Loucy (cell line): ENCODE measurements at regions not wholly inside any gene's neighbourhood (a gene's known extent, or its start where the extent isn't known, plus 50 kb on each side); places are given as distances from the start of the nearest gene placed in this dataset.
"Not testable (repeated sequence)": the region's sequence is repeated elsewhere in the genome, so short reads cannot be mapped to it uniquely, and the experiment has no call there.

ENCODE experiments used
- EZH2phosphoT487 ChIP-seq: fragments of 200-600 bp; IDR thresholded peaks from 2 replicates; pipeline ENCODE4 v1.6.1; 2018; ENCODE audit warnings: antibody characterized with exemption, mild to moderate bottlenecking, moderate library complexity, borderline replicate concordance
- TF ChIP-seq, protein P1 (sequence below): fragments of 200-600 bp; sonication (generic); conservative IDR thresholded peaks from 2 replicates; pipeline ENCODE4 v1.5.1; 2014; ENCODE audit warnings: mild to moderate bottlenecking, antibody characterized with exemption, low read length

DNA sequence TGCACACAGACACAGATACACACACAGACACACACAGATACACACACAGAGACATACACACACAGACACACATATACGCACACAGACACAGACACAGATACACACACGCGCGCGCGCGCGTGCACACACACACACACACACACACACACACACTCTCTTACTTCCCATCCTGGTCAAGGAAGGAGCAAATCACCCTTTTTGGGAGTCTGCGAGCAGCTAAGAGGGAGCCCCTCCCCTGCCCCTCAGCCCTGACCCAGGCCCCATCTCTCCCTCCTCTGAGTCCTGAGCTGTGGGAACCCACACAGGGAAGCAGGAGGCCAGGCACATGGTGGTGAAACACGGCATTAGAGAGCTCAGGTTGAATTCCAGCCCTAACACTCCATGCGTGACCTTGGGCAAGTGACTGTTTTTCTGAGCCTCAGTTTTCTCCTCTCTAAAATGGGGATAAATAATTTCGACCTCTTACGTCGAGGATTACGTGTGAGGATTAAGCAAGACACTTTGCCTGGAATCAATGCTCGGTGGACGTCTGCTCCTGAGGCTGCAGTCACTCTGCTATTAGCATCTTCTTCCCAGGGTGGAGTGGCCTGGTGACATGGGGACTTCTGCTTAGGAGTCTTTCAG is 191.5 kb downstream of the TBC1D2B start:
- TF ChIP-seq, protein P1, sequence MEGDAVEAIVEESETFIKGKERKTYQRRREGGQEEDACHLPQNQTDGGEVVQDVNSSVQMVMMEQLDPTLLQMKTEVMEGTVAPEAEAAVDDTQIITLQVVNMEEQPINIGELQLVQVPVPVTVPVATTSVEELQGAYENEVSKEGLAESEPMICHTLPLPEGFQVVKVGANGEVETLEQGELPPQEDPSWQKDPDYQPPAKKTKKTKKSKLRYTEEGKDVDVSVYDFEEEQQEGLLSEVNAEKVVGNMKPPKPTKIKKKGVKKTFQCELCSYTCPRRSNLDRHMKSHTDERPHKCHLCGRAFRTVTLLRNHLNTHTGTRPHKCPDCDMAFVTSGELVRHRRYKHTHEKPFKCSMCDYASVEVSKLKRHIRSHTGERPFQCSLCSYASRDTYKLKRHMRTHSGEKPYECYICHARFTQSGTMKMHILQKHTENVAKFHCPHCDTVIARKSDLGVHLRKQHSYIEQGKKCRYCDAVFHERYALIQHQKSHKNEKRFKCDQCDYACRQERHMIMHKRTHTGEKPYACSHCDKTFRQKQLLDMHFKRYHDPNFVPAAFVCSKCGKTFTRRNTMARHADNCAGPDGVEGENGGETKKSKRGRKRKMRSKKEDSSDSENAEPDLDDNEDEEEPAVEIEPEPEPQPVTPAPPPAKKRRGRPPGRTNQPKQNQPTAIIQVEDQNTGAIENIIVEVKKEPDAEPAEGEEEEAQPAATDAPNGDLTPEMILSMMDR = not testable (repeated sequence)
- not testable (repeated sequence) for TF ChIP-seq EZH2phosphoT487
